ENCODE measurements at regions not wholly inside any gene's neighbourhood (a gene's known extent, or its start where the extent isn't known, plus 50 kb on each side); places are given as distances from the start of the nearest gene placed in this dataset.
"Not testable (repeated sequence)": the region's sequence is repeated elsewhere in the genome, so short reads cannot be mapped to it uniquely, and the experiment has no call there.

DNA sequence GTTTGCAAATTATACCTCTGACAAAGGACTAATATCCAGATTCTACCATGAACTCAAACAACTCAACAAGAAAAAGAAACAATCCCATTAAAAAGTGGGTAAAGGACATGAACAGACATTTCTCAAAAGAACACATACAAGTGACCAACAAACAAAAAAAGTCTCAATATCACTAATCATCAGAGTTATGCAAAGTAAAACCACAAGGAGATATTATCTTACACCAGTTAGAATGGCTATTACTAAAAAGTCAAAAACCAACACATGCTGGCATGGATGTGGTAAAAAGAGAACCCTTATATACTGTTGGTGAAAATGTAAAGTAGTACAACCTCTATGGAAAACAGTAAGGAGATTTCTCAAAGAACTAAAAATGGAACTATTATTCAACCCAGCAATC is 234.4 kb downstream of the NKX6-1 start:
- H3K4me3 ChIP-seq (ENCODE audit: low read depth, low read length), result no peak overlapping the region
- no peaks in the 10 kb centered on the region for H3K36me3 ChIP-seq (ENCODE audit: control insufficient read depth, insufficient read depth, low read length)
- no peaks in the 10 kb centered on the region for H3K9me3 ChIP-seq (ENCODE audit: control insufficient read depth, insufficient read depth, low read length)
- no peaks in the 10 kb centered on the region for H3K27me3 ChIP-seq (ENCODE audit: control insufficient read depth, insufficient read depth, low read length)
- no peak overlapping the region for H3K9ac ChIP-seq (ENCODE audit: low read depth, low read length)
- no peaks in the 10 kb centered on the region for H3K4me1 ChIP-seq (ENCODE audit: control insufficient read depth, insufficient read depth, low read length)

DNA sequence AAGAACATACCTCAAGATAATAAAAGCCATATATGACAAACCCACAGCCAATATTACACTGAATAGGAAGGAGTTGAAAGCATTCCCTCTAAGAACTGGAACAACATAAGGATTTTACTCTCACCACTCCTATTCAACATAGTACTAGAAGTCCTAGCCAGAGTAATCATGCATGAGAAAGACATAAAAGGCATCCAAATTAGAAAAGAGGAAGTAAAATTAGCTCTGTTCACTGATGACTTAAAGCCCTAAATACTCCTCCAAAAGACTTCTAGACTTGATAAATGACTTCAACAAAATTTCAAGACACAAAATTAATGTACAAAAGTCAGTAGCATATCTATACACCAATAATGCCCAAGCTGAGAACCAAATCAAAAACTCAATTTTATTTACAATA is 235.7 kb downstream of the NKX6-1 start:
- H3K27me3 ChIP-seq (ENCODE audit: control insufficient read depth, insufficient read depth, low read length), result no peaks in the 10 kb centered on the region
- no peak overlapping the region for H3K4me3 ChIP-seq (ENCODE audit: low read depth, low read length)
- H3K4me1 ChIP-seq (ENCODE audit: control insufficient read depth, insufficient read depth, low read length), result no peaks in the 10 kb centered on the region
- H3K9me3 ChIP-seq (ENCODE audit: control insufficient read depth, insufficient read depth, low read length), result no peaks in the 10 kb centered on the region
- no peaks in the 10 kb centered on the region for H3K36me3 ChIP-seq (ENCODE audit: control insufficient read depth, insufficient read depth, low read length)
- no peak overlapping the region for H3K9ac ChIP-seq (ENCODE audit: low read depth, low read length)

DNA sequence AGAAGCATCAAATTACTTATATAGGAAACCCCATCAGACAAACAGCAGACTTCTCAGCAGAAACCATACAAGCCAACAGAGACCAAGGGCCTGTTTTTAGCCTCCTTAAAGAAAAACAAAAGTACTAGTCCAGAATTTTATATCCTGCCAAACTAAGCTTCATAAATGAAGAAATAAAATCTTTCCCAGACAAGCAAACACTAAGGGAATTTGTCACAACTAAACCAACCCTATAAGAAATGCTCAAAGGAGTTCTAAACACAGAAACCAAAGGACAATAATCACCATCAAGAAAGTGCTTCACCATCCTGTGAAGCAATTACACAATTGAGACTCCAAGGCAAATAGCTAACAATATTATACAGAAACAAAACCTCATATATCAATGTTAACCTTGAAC is 238.6 kb downstream of the NKX6-1 start:
- H3K27me3 ChIP-seq (ENCODE audit: control insufficient read depth, insufficient read depth, low read length), result no peaks in the 10 kb centered on the region
- H3K4me1 ChIP-seq (ENCODE audit: control insufficient read depth, insufficient read depth, low read length), result no peaks in the 10 kb centered on the region
- H3K9me3 ChIP-seq (ENCODE audit: control insufficient read depth, insufficient read depth, low read length), result no peaks in the 10 kb centered on the region
- no peaks in the 10 kb centered on the region for H3K36me3 ChIP-seq (ENCODE audit: control insufficient read depth, insufficient read depth, low read length)
- H3K4me3 ChIP-seq (ENCODE audit: low read depth, low read length), result no peak overlapping the region
- no peak overlapping the region for H3K9ac ChIP-seq (ENCODE audit: low read depth, low read length)

DNA sequence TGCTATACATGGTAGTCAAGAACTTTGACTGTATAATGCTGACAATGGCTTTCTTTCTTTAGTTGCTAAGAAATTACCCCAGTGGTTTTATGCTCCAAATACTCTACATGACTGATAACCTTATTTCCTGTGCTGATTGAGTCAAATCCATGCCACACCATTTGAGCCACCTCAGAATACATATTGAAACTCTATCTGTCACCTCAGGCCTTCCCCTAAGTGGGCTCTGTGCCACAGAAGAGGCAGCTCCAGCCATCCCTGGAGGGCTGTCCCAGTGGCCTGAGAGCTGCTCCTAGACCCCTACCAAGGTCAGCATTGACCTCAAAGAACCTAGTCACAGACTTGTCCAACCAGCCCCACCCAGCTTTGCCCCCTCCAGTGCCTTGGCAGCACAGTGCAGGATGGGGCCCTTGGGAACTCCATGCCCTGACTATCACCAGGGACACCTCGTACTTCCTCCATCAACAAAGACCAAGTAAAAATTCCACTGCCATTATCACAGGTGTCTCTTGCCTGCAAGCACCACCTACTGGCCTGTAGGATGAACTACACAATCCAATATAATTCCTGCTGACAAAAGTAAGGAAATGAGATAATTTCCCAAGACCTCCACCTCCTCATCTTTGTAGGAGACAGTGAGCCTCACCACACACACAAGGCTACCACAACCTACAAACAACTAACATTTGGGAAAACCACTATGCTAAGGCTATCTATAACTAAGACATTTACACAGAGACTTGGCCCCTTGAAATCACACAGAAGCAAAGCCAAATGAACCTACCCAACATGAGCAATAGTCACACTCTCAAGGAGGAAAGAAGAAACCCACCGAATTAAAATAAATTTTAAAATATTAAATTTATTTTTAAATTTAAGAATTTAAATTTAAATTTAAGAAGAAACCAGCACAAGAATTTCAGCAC is 239.9 kb downstream of the NKX6-1 start:
- Histone ChIP-seq H3K36me3 (ENCODE audit: control insufficient read depth, insufficient read depth, low read length) (no peaks in the 10 kb centered on the region), H3K4me1 (ENCODE audit: control insufficient read depth, insufficient read depth, low read length) (no peaks in the 10 kb centered on the region), H3K9me3 (ENCODE audit: control insufficient read depth, insufficient read depth, low read length) (no peaks in the 10 kb centered on the region), H3K9ac (ENCODE audit: low read depth, low read length) (no peak overlapping the region), H3K27me3 (ENCODE audit: control insufficient read depth, insufficient read depth, low read length) (no peaks in the 10 kb centered on the region), H3K4me3 (ENCODE audit: low read depth, low read length) (no peak overlapping the region)

DNA sequence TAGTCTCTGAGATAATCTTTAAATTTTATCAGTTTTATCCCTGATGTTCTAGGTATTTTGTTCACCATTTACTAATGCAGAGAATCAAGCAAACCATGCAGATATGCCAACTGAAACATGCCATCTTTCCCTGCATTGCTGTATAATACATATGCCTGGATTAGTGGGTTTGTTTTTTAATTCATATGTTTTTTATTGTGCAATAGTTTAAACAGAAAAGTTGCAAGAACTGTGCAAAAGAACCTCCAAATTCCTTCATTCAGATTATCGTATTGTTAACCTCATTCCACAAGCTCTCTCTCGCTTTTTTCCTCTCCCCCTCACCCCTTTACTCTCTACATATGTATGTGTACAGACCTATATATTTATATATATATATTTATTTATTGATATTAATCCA is 244.6 kb downstream of the NKX6-1 start:
- Histone ChIP-seq H3K9ac (ENCODE audit: low read depth, low read length) (no peak overlapping the region), H3K9me3 (ENCODE audit: control insufficient read depth, insufficient read depth, low read length) (no peaks in the 10 kb centered on the region), H3K4me1 (ENCODE audit: control insufficient read depth, insufficient read depth, low read length) (no peaks in the 10 kb centered on the region), H3K27me3 (ENCODE audit: control insufficient read depth, insufficient read depth, low read length) (no peaks in the 10 kb centered on the region), H3K36me3 (ENCODE audit: control insufficient read depth, insufficient read depth, low read length) (no peaks in the 10 kb centered on the region), H3K4me3 (ENCODE audit: low read depth, low read length) (no peak overlapping the region)

DNA sequence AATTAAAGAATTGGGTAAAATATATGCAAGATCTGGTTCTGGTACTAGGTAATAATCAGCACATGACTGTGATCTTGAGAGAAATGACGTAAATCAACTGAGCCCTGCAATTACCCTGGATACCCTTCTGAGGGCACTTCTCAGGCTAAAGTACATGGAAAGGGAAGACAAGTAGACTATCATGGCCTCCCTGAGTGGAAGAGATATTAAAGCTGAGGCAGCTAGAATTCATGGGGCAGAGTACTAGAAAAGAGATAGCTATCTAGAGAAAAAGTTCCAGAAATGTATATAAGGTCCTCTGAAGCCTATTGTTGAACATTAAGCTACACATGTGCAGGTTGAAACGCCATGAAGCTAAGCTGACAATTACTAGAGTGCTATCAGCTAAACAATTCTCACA is 249.6 kb downstream of the NKX6-1 start:
- no peaks in the 10 kb centered on the region for H3K27me3 ChIP-seq (ENCODE audit: control insufficient read depth, insufficient read depth, low read length)
- no peak overlapping the region for H3K4me3 ChIP-seq (ENCODE audit: low read depth, low read length)

DNA sequence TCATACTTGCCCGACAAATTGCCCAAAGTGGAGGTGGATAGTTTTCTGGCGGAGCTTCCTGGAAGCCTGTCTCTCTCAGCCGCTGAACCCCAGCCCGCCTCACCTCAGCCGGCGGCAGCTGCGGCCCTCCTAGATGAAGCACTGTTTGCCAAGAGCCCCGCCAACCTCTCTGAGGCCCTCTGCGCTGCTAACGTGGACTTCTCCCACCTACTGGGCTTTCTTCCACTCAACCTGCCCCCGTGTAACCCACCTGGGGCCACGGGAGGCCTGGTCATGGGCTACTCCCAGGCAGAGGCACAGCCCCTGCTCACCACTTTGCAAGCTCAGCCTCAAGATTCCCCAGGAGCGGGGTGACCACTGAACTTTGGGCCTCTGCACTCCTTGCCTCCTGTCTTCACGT is 254.1 kb downstream of the NKX6-1 start:
- H3K9ac ChIP-seq (ENCODE audit: low read depth, low read length); H3K36me3 ChIP-seq (ENCODE audit: control insufficient read depth, insufficient read depth, low read length); H3K27me3 ChIP-seq (ENCODE audit: control insufficient read depth, insufficient read depth, low read length); H3K9me3 ChIP-seq (ENCODE audit: control insufficient read depth, insufficient read depth, low read length); H3K4me3 ChIP-seq (ENCODE audit: low read depth, low read length); H3K4me1 ChIP-seq (ENCODE audit: control insufficient read depth, insufficient read depth, low read length): not testable (repeated sequence)

More for the DNA sequence above, 249.6 kb downstream of the NKX6-1 start:
- Histone ChIP-seq H3K4me1 (ENCODE audit: control insufficient read depth, insufficient read depth, low read length) (no peaks in the 10 kb centered on the region), H3K36me3 (ENCODE audit: control insufficient read depth, insufficient read depth, low read length) (no peaks in the 10 kb centered on the region), H3K9me3 (ENCODE audit: control insufficient read depth, insufficient read depth, low read length) (no peaks in the 10 kb centered on the region), H3K9ac (ENCODE audit: low read depth, low read length) (no peak overlapping the region)

DNA sequence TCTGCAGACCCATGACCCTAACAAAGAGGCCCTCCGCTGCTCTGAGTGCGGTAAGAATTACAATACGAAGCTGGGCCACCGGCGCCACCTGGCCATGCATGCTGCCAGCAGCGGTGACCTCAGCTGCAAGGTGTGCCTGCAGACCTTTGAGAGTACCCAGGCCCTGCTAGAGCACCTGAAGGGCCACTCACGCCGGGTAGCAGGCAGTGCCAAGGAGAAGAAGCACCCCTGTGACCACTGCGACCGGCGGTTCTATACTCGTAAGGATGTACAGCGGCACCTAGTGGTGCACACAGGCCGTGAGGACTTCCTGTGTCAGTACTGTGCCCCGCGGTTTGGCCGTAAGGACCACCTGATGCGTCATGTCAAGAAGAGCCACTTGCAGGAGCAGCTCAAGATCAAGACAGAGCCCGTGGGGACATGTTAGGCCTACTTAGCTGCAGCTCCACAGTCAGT is 254.7 kb downstream of the NKX6-1 start:
- H3K4me3 ChIP-seq (ENCODE audit: low read depth, low read length); H3K9ac ChIP-seq (ENCODE audit: low read depth, low read length); H3K4me1 ChIP-seq (ENCODE audit: control insufficient read depth, insufficient read depth, low read length); H3K36me3 ChIP-seq (ENCODE audit: control insufficient read depth, insufficient read depth, low read length); H3K9me3 ChIP-seq (ENCODE audit: control insufficient read depth, insufficient read depth, low read length); H3K27me3 ChIP-seq (ENCODE audit: control insufficient read depth, insufficient read depth, low read length): not testable (repeated sequence)

DNA sequence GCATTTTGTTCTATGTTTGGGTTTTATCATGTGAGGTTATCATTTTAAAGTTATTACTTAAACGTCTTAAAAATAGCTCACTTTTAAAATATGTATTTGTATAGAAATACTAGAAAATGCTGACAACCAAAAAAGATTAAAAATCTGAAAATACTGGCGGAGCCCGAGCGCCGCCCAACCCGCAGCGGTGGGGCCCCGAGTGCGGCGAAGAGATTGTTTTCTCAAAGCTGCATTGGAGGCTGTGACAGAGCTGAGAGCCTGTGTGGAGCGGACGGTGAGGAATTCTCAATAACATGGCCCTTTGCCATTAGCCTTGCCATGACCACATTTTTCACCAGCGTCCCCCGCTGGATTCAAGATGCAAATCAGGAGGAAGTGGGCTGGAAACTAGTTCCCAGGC is 255.4 kb downstream of the NKX6-1 start:
- Histone ChIP-seq H3K36me3 (ENCODE audit: control insufficient read depth, insufficient read depth, low read length) (no peaks in the 10 kb centered on the region), H3K9me3 (ENCODE audit: control insufficient read depth, insufficient read depth, low read length) (no peaks in the 10 kb centered on the region), H3K4me3 (ENCODE audit: low read depth, low read length) (no peak overlapping the region), H3K27me3 (ENCODE audit: control insufficient read depth, insufficient read depth, low read length) (no peaks in the 10 kb centered on the region), H3K4me1 (ENCODE audit: control insufficient read depth, insufficient read depth, low read length) (no peaks in the 10 kb centered on the region), H3K9ac (ENCODE audit: low read depth, low read length) (no peak overlapping the region)

DNA sequence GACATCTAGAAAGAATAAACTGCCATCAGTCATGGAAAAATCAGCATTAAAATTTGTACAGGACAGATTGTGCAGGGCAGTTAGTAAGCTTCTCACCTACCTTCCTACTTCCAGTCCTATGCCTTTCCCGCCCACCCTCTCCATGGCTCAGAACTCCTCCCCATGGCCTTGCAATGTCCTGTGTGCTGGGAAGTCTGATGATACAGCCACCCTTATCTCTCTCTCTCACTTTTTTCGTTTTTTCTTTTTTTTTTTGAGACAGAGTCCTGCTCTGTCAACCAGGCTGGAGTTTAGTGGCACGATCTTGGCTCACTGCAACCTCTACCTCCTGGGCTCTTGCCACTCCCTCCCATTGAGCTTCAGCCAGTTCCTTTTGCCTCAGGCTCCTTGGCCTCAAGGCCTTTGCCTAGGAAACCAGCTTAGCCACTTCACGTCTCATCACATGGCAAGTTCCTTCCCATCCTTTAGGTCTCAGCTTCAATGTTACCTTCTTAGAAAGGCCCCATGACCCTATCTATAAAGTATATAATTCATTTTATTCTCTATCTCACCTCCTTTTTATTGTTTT is 259.7 kb downstream of the NKX6-1 start:
- no peaks in the 10 kb centered on the region for H3K36me3 ChIP-seq (ENCODE audit: control insufficient read depth, insufficient read depth, low read length)
- H3K9ac ChIP-seq (ENCODE audit: low read depth, low read length), result no peak overlapping the region
- H3K27me3 ChIP-seq (ENCODE audit: control insufficient read depth, insufficient read depth, low read length), result no peaks in the 10 kb centered on the region
- H3K4me1 ChIP-seq (ENCODE audit: control insufficient read depth, insufficient read depth, low read length), result peaks cover 2% of the 10 kb centered on the region
- H3K9me3 ChIP-seq (ENCODE audit: control insufficient read depth, insufficient read depth, low read length), result no peaks in the 10 kb centered on the region
- H3K4me3 ChIP-seq (ENCODE audit: low read depth, low read length), result no peak overlapping the region

DNA sequence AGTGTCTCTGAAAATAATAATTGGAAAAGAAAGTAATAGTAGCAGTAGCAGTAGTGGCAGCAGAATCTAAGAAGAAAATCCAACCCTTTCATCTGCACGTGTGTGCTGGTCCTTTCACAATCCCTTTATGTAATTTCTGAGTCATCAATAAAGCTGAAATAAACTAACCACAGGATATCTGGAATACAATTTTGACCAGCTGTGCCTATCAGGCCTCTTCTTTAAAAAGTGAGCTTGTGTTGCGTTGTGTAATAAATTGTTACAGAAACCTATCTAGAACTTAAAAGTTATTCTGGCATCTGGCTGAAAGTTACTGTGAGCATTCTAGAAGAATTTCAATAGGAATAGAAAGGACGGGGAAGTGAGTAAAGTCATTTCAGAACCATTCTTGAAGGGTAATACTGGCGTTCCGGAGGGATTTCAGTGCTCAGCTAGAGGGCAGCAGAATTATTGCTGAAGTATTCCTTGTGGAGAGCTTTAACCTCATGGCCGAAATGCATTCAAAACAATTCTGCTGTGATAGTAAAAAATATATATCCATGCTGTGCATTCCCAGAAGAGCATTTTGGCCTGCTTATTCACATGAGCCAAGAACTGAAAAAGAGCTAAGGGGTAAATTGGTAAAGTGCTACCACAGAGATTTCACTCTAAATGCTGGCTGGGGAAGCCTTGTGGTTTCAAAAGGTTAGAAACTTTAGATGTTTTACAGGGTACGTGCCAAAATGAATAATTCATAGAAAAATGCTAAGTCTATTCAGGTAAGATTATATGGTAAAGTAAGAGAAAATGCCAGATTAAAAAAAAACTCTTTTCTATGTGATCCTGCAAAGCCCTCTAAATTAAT is 260.6 kb downstream of the NKX6-1 start:
- H3K27me3 ChIP-seq (ENCODE audit: control insufficient read depth, insufficient read depth, low read length), result no peaks in the 10 kb centered on the region
- no peak overlapping the region for H3K9ac ChIP-seq (ENCODE audit: low read depth, low read length)
- H3K4me3 ChIP-seq (ENCODE audit: low read depth, low read length), result no peak overlapping the region
- H3K36me3 ChIP-seq (ENCODE audit: control insufficient read depth, insufficient read depth, low read length), result no peaks in the 10 kb centered on the region
- peaks cover 2% of the 10 kb centered on the region for H3K4me1 ChIP-seq (ENCODE audit: control insufficient read depth, insufficient read depth, low read length)
- H3K9me3 ChIP-seq (ENCODE audit: control insufficient read depth, insufficient read depth, low read length), result no peaks in the 10 kb centered on the region

Measured in iPS-15b (cell line).